ENCODE measurements at regions not wholly inside any gene's neighbourhood (a gene's known extent, or its start where the extent isn't known, plus 50 kb on each side); places are given as distances from the start of the nearest gene placed in this dataset.
"Not testable (repeated sequence)": the region's sequence is repeated elsewhere in the genome, so short reads cannot be mapped to it uniquely, and the experiment has no call there.

DNA sequence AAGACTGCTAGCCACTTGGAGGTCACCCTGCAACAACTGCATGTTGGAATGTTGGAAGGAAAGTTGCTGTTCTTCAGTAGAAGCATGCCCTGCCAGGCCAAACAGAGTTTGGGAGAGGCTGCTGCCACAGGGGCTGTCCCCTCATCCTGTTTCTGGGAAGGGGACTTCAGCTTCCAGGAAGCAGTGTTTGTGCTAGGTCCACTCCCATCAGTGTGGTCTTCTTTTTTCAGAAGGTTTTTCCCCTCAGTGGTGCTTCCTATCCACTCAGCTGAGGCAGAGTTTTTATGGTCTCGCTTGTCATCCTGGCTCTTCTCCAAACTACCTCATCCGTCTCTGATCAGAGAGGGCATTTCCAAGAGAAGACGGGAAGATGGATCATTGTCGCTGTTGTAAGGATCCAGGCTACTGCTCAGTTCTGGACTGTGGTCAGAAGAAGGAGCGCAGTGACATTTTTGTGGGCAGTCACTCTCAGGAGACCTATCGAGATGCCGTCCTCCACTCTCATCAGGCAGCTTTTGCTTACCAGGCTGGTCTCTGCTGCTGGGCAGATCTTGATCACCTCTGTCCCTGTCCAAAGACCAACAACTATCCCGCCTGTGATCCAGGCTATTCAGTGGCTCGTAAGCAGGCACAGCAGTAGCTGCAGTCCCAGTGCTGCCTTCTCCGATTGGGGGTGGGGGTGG is 97.8 kb upstream of the C5orf63 start:
- no peak for DNase-seq (ENCODE audit: low read depth)
- H3K4me3 ChIP-seq (ENCODE audit: low read depth, low read length) = no peak overlapping the region
- TF ChIP-seq, protein P1, sequence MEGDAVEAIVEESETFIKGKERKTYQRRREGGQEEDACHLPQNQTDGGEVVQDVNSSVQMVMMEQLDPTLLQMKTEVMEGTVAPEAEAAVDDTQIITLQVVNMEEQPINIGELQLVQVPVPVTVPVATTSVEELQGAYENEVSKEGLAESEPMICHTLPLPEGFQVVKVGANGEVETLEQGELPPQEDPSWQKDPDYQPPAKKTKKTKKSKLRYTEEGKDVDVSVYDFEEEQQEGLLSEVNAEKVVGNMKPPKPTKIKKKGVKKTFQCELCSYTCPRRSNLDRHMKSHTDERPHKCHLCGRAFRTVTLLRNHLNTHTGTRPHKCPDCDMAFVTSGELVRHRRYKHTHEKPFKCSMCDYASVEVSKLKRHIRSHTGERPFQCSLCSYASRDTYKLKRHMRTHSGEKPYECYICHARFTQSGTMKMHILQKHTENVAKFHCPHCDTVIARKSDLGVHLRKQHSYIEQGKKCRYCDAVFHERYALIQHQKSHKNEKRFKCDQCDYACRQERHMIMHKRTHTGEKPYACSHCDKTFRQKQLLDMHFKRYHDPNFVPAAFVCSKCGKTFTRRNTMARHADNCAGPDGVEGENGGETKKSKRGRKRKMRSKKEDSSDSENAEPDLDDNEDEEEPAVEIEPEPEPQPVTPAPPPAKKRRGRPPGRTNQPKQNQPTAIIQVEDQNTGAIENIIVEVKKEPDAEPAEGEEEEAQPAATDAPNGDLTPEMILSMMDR (IDR thresholded peaks at IDR 0.05; ENCODE audit: low read depth, low read length) = no peak

DNA sequence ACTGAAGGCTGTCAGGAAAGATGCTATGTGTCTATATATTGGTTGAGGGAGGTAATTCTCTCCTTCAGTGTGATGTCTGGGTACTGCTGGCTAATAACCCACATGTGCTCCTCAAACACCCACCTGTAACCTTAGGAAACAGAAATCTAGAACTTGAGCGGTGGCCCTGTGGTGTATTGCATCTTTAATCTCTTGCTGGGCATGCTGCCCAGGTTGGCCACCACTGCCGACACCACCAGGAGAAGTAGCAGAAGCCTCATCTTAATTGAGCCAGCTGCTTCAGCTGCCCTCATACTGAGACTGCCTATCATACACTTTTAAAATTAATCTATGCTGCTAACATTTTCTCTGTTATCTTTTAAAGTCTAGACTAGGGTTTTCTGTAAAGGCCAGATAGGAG is 103.5 kb upstream of the C5orf63 start:
- no peak for DNase-seq (ENCODE audit: low read depth)
- TF ChIP-seq, protein P1 (IDR thresholded peaks at IDR 0.05; ENCODE audit: low read depth, low read length) = no peak
- no peak for TF ChIP-seq POLR2A (IDR thresholded peaks at IDR 0.05; ENCODE audit: extremely low read depth, insufficient read length)
- TF ChIP-seq MYC (IDR thresholded peaks at IDR 0.05; ENCODE audit: low read depth, low read length) = no peak
- TF ChIP-seq, protein P2, sequence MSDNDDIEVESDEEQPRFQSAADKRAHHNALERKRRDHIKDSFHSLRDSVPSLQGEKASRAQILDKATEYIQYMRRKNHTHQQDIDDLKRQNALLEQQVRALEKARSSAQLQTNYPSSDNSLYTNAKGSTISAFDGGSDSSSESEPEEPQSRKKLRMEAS (IDR thresholded peaks at IDR 0.05; ENCODE audit: low read depth, low read length) = no peak
- H3K4me3 ChIP-seq (ENCODE audit: low read depth, low read length) = no peak overlapping the region

GRCh38 chr5:127182631-127183030 is 108.0 kb upstream of the MEGF10 start:
- not testable (repeated sequence) for H3K4me3 ChIP-seq (ENCODE audit: low read depth, low read length); DNase-seq (ENCODE audit: low read depth)

GRCh38 chr5:127183332-127183731 is 107.3 kb upstream of the MEGF10 start:
- no peak overlapping the region for H3K4me3 ChIP-seq (ENCODE audit: low read depth, low read length)
- TF ChIP-seq, protein P1 (IDR thresholded peaks at IDR 0.05; ENCODE audit: low read depth, low read length) = no peak
- no peak for TF ChIP-seq MYC (IDR thresholded peaks at IDR 0.05; ENCODE audit: low read depth, low read length)
- TF ChIP-seq, protein P2 (IDR thresholded peaks at IDR 0.05; ENCODE audit: low read depth, low read length) = no peak
- no peak for TF ChIP-seq POLR2A (IDR thresholded peaks at IDR 0.05; ENCODE audit: extremely low read depth, insufficient read length)
- DNase-seq (ENCODE audit: low read depth) = no peak

DNA sequence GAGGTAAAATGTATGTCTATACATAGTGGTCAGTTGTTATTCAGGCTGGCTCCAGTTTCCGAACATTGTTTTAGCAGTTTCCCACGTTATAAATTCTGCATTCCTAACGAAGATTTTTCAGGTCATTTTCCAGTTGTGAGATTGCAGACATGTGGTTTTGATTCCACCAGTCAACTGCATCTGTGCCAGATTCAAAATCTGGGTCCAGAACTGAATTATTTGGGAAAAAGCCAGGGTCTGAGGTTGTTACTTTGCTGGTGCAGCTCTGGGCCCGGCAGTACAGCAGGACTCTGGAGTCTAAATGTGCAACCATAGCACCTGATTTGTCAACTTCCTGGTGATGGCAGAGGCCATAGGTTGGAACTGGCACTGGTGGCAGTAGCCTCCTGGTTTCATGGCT is 105.7 kb upstream of the MEGF10 start:
- TF ChIP-seq, protein P1 (IDR thresholded peaks at IDR 0.05; ENCODE audit: low read depth, low read length) = no peak
- no peak for TF ChIP-seq POLR2A (IDR thresholded peaks at IDR 0.05; ENCODE audit: extremely low read depth, insufficient read length)
- no peak for TF ChIP-seq MYC (IDR thresholded peaks at IDR 0.05; ENCODE audit: low read depth, low read length)
- TF ChIP-seq, protein P2 (IDR thresholded peaks at IDR 0.05; ENCODE audit: low read depth, low read length) = no peak
- no peak for DNase-seq (ENCODE audit: low read depth)
- no peak overlapping the region for H3K4me3 ChIP-seq (ENCODE audit: low read depth, low read length)

DNA sequence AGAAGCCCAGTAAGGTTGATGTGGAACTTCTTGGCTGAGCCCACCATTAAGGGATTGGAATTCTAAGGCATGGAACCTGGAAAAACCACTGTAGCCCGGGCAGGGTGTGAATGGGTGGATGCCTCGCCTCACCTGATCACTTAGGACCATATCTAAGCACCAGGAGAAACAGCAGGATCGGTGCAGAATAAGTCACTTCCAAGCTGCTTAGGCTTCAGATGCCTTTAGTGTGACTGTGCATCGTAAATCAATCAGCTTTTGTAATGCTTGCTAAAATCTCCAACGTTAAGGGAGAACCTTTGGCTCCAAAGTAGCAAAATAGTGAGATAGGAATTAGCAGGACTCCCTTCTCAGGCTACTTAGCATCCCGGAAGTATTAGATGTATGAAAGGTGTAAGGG is 103.9 kb upstream of the MEGF10 start:
- DNase-seq (ENCODE audit: low read depth) = no peak
- TF ChIP-seq, protein P2 (IDR thresholded peaks at IDR 0.05; ENCODE audit: low read depth, low read length) = no peak
- H3K4me3 ChIP-seq (ENCODE audit: low read depth, low read length) = no peak overlapping the region

- DNase-seq (ENCODE audit: low read depth) = no peak
- TF ChIP-seq MYC (IDR thresholded peaks at IDR 0.05; ENCODE audit: low read depth, low read length) (no peak), POLR2A (IDR thresholded peaks at IDR 0.05; ENCODE audit: extremely low read depth, insufficient read length) (no peak)
- TF ChIP-seq, protein P2 (IDR thresholded peaks at IDR 0.05; ENCODE audit: low read depth, low read length) = no peak
- TF ChIP-seq, protein P1 (IDR thresholded peaks at IDR 0.05; ENCODE audit: low read depth, low read length) = no peak
- no peak overlapping the region for H3K4me3 ChIP-seq (ENCODE audit: low read depth, low read length)
Measured at GRCh38 chr5:127187706-127188105, 102.9 kb upstream of the MEGF10 start.

All from NB4 (cell line).